ENCODE measurements at regions not wholly inside any gene's neighbourhood (a gene's known extent, or its start where the extent isn't known, plus 50 kb on each side); places are given as distances from the start of the nearest gene placed in this dataset.

DNA sequence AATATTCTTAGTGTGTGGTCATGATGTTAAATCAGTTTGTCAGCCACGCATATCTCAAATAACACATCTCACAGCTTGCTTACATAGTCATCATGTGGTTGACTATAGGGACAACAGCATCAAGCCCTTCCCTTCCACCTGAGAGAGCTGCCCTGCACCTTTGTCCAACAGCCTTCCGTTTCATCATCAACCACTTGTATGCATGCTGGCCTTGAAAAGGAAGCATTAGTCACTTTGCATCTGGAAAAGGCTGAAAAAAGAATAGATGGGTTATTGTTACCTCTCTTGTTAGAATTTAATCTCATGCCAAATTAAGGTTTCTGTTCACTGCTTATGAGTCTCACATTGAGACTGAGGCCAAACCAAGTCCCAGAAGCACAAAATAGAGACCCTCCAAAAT, 1586.5 kb upstream of the SEL1L start:
- TF ChIP-seq, protein P1, sequence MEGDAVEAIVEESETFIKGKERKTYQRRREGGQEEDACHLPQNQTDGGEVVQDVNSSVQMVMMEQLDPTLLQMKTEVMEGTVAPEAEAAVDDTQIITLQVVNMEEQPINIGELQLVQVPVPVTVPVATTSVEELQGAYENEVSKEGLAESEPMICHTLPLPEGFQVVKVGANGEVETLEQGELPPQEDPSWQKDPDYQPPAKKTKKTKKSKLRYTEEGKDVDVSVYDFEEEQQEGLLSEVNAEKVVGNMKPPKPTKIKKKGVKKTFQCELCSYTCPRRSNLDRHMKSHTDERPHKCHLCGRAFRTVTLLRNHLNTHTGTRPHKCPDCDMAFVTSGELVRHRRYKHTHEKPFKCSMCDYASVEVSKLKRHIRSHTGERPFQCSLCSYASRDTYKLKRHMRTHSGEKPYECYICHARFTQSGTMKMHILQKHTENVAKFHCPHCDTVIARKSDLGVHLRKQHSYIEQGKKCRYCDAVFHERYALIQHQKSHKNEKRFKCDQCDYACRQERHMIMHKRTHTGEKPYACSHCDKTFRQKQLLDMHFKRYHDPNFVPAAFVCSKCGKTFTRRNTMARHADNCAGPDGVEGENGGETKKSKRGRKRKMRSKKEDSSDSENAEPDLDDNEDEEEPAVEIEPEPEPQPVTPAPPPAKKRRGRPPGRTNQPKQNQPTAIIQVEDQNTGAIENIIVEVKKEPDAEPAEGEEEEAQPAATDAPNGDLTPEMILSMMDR (IDR thresholded peaks at IDR 0.05), result no peak
- Histone ChIP-seq H3K9me3 (ENCODE audit: control insufficient read depth in 1 of 2, insufficient read depth in 1 of 2, low read length in 2 of 2) (no peaks in the 10 kb centered on the region), H3K36me3 (ENCODE audit: insufficient read depth, low read length) (no peaks in the 10 kb centered on the region), H3K27me3 (ENCODE audit: control insufficient read depth in 1 of 2, insufficient read depth in 2 of 2, low read length in 2 of 2) (no peaks in the 10 kb centered on the region), H3K4me1 (ENCODE audit: insufficient read depth, low read length) (no peaks in the 10 kb centered on the region), H3K27ac (ENCODE audit: low read depth in 1 of 2, low read length in 2 of 2) (no peak overlapping the region), H3K4me3 (ENCODE audit: low read length) (no peak overlapping the region)
- DNase-seq (no peak), ATAC-seq (ENCODE audit: poor library complexity) (no peak)
- no peaks in the 10 kb centered on the region for H3K36me3 Mint-ChIP-seq (ENCODE audit: low read depth)
- CTCF ChIA-PET, result no interaction called here
- peaks cover 7% of the 10 kb centered on the region for H3K9me3 Mint-ChIP-seq
- H3K27me3 Mint-ChIP-seq, result no peaks in the 10 kb centered on the region
- intact Hi-C loops (cut with DNase I, micrococcal nuclease), result no loop called here
- no peak overlapping the region for H3K4me3 Mint-ChIP-seq
- no peaks in the 10 kb centered on the region for H3K4me1 Mint-ChIP-seq (ENCODE audit: low read depth)
- no peak overlapping the region for H3K27ac Mint-ChIP-seq
- POLR2A ChIA-PET, result no interaction called here

DNA sequence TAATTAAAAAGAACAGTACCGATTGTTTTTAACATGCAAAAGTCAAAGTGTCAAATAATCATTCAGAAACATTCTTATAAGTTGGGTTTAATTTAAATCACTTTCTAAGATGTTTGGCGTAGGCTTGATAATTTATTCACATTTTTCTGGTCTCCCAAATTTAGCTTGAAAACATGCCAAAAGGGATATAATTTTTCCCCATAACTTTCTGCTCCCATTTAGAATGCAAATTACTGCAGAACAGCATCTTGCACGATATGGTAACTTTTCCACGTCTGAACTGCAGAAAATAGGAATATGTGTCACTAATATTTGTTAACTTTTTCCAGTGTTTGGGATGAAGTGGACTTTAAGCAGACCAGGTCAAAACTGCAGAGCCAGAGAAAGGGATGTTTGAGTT, 1592.4 kb upstream of the SEL1L start:
- Mint-ChIP-seq H3K4me1 (ENCODE audit: low read depth) (no peaks in the 10 kb centered on the region), H3K36me3 (ENCODE audit: low read depth) (no peaks in the 10 kb centered on the region)

DNA sequence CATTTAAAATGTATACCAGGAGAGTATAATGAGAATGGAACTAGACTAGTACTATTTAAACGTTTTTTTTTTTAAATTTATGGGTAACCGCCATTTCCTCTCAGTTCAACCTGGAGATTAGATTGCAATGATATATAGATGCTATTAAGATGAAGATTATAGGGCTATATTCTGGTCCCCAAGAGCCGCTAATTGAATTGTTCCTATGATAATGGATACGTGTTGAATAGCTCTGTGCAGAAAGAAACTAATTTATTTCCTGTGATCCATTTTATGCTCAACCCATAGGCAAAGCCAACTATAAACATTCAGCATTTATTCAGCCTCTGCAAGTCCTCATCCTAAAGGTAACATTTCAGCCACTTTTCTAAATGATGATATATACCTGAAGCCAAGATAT, 1595.1 kb upstream of the SEL1L start:
- Histone ChIP-seq H3K4me3 (ENCODE audit: low read length) (no peak overlapping the region), H3K27ac (ENCODE audit: low read depth in 1 of 2, low read length in 2 of 2) (no peak overlapping the region), H3K9me3 (ENCODE audit: control insufficient read depth in 1 of 2, insufficient read depth in 1 of 2, low read length in 2 of 2) (peaks cover 0 to 4% of the 10 kb centered on the region in 2 experiments), H3K4me1 (ENCODE audit: insufficient read depth, low read length) (no peaks in the 10 kb centered on the region), H3K36me3 (ENCODE audit: insufficient read depth, low read length) (no peaks in the 10 kb centered on the region), H3K27me3 (ENCODE audit: control insufficient read depth in 1 of 2, insufficient read depth in 2 of 2, low read length in 2 of 2) (no peaks in the 10 kb centered on the region)
- no peaks in the 10 kb centered on the region for H3K4me1 Mint-ChIP-seq (ENCODE audit: low read depth)
- H3K27me3 Mint-ChIP-seq, result no peaks in the 10 kb centered on the region
- no peaks in the 10 kb centered on the region for H3K36me3 Mint-ChIP-seq (ENCODE audit: low read depth)
- no peak overlapping the region for H3K27ac Mint-ChIP-seq
- ATAC-seq (ENCODE audit: poor library complexity) (no peak), DNase-seq (no peak)
- H3K4me3 Mint-ChIP-seq, result no peak overlapping the region
- intact Hi-C loops (cut with DNase I, micrococcal nuclease), result no loop called here
- CTCF ChIA-PET, result no interaction called here
- peaks cover 4% of the 10 kb centered on the region for H3K9me3 Mint-ChIP-seq
- TF ChIP-seq, protein P1 (IDR thresholded peaks at IDR 0.05), result no peak
- POLR2A ChIA-PET, result no interaction called here

More for the DNA sequence above, 1592.4 kb upstream of the SEL1L start:
- H3K36me3 ChIP-seq (ENCODE audit: insufficient read depth, low read length), result no peaks in the 10 kb centered on the region
- H3K27me3 ChIP-seq (ENCODE audit: control insufficient read depth in 1 of 2, insufficient read depth in 2 of 2, low read length in 2 of 2), result no peaks in the 10 kb centered on the region
- no peak overlapping the region for H3K27ac Mint-ChIP-seq
- H3K27me3 Mint-ChIP-seq, result no peaks in the 10 kb centered on the region
- peaks cover 4% of the 10 kb centered on the region for H3K9me3 Mint-ChIP-seq
- H3K27ac ChIP-seq (ENCODE audit: low read depth in 1 of 2, low read length in 2 of 2), result no peak overlapping the region
- no peak for DNase-seq
- ChIA-PET POLR2A (no interaction called here), CTCF (no interaction called here)
- H3K4me1 ChIP-seq (ENCODE audit: insufficient read depth, low read length), result no peaks in the 10 kb centered on the region
- no peak overlapping the region for H3K4me3 Mint-ChIP-seq
- intact Hi-C loops (cut with DNase I, micrococcal nuclease), result no loop called here
- no peak for ATAC-seq (ENCODE audit: poor library complexity)
- TF ChIP-seq, protein P1 (IDR thresholded peaks at IDR 0.05), result no peak
- H3K4me3 ChIP-seq (ENCODE audit: low read length), result no peak overlapping the region
- H3K9me3 ChIP-seq (ENCODE audit: control insufficient read depth in 1 of 2, insufficient read depth in 1 of 2, low read length in 2 of 2), result peaks cover 0 to 1% of the 10 kb centered on the region in 2 experiments

Data from CD4-positive, alpha-beta T cell (primary cell).